ENCODE measurements at regions not wholly inside any gene's neighbourhood (a gene's known extent, or its start where the extent isn't known, plus 50 kb on each side); places are given as distances from the start of the nearest gene placed in this dataset.

GRCh38 chr1:244287726-244288125 is 164.0 kb downstream of the ADSS2 start:
- Histone ChIP-seq H3K27me3 (no peaks in the 10 kb centered on the region), H3K4me1 (no peaks in the 10 kb centered on the region), H3K36me3 (no peaks in the 10 kb centered on the region), H3K9me3 (no peaks in the 10 kb centered on the region), H3K4me3 (ENCODE audit: low read depth, low read length) (no peak overlapping the region)
- no peak for TF ChIP-seq CTCF (IDR thresholded peaks at IDR 0.05; ENCODE audit: low read depth, low read length)
- no peak for DNase-seq

DNA sequence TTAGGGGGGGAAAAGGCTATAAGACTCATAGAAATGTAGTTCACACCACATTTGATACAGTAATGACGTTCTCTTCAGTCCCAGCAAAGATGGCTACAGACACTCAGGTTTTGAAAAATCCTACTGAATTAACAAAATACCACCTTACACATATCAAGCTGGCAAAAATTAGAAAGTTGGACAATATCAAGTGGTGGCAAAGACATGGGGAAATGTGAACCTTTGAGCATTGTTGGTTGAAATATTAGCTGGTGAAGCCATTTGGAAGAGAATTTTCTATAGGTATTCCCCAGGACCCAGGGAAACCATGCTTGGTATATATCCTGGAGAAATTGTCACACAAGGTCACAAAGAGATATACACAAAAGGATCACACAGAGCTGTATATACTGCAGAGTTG is 163.0 kb downstream of the ADSS2 start:
- Histone ChIP-seq H3K27me3 (no peaks in the 10 kb centered on the region), H3K9me3 (no peaks in the 10 kb centered on the region), H3K36me3 (no peaks in the 10 kb centered on the region), H3K4me1 (no peaks in the 10 kb centered on the region), H3K4me3 (ENCODE audit: low read depth, low read length) (no peak overlapping the region)
- DNase-seq = no peak
- no peak for TF ChIP-seq CTCF (IDR thresholded peaks at IDR 0.05; ENCODE audit: low read depth, low read length)

- Histone ChIP-seq H3K36me3 (no peaks in the 10 kb centered on the region), H3K4me3 (ENCODE audit: low read depth, low read length) (no peak overlapping the region), H3K9me3 (no peaks in the 10 kb centered on the region), H3K4me1 (peaks cover 3% of the 10 kb centered on the region; the same call in 1 of the 2 replicates), H3K27me3 (no peaks in the 10 kb centered on the region)
- no peak for TF ChIP-seq CTCF (IDR thresholded peaks at IDR 0.05; ENCODE audit: low read depth, low read length)
- no peak for DNase-seq
Observed at GRCh38 chr1:244289991-244290785, 161.5 kb downstream of the ADSS2 start.

- DNase-seq = no peak
- Histone ChIP-seq H3K27me3 (no peaks in the 10 kb centered on the region), H3K4me1 (peaks cover 3% of the 10 kb centered on the region; the same call in 1 of the 2 replicates), H3K36me3 (no peaks in the 10 kb centered on the region), H3K9me3 (no peaks in the 10 kb centered on the region), H3K4me3 (ENCODE audit: low read depth, low read length) (no peak overlapping the region)
- no peak for TF ChIP-seq CTCF (IDR thresholded peaks at IDR 0.05; ENCODE audit: low read depth, low read length)
Observed at GRCh38 chr1:244291236-244292201, 160.2 kb downstream of the ADSS2 start.

- H3K4me3 ChIP-seq (ENCODE audit: low read depth, low read length) = no peak overlapping the region
- H3K9me3 ChIP-seq = no peaks in the 10 kb centered on the region
- peaks cover 3% of the 10 kb centered on the region; the same call in 1 of the 2 replicates for H3K4me1 ChIP-seq
- no peak for DNase-seq
- H3K27me3 ChIP-seq = no peaks in the 10 kb centered on the region
- no peak for TF ChIP-seq CTCF (IDR thresholded peaks at IDR 0.05; ENCODE audit: low read depth, low read length)
- no peaks in the 10 kb centered on the region for H3K36me3 ChIP-seq
Observed at GRCh38 chr1:244294599-244295224, 157.0 kb downstream of the ADSS2 start.
